K562 (cell line): ENCODE measurements at regions not wholly inside any gene's neighbourhood (a gene's known extent, or its start where the extent isn't known, plus 50 kb on each side); places are given as distances from the start of the nearest gene placed in this dataset.

Experiments used
- ATAC-seq: fragments of 200-7000 bp; cut with Tn5 transposase; 3 replicates; pipeline ENCODE4 v1.9.1; 2020; ENCODE audit warnings: moderate library complexity
- BruUV-seq: library from RNA; stranded (reverse); fragments of 400-500 nt; replicated peaks from 2 replicates; lab custom pipeline; 2021; lab: Mats Ljungman, UMichigan
- CTCF ChIA-PET: fragments of 300-600 bp; formaldehyde crosslinking; extraction: SDS; loops from one replicate; lab custom pipeline; 2021; ENCODE audit warnings: low intra/inter-chr PET ratio; lab: Yijun Ruan, JAX
- POLR2A ChIA-PET: fragments of 300-600, 350-650 bp; sonication (Branson Sonifier 250); formaldehyde crosslinking; extraction: SDS; loops from one replicate; lab custom pipeline; 2021; ENCODE audit warnings: antibody characterized with exemption, inconsistent platforms; lab: Yijun Ruan, JAX
- DNase-seq, 4 experiments: peaks; one replicate each; pipeline versions ENCODE4 v3.0.0 to v3.0.0-alpha.2; 2011 to 2018; ENCODE audit warnings: low spot score in 3 of 4, mixed read lengths in 3 of 4; ENCODE audit errors: extremely low read depth in 1 of 4
- FAIRE-seq: peaks from 2 replicates; lab custom pipeline; 2011; peaks lifted over from hg19 to GRCh38; lab: Jason Lieb, UNC
- H2AFZ ChIP-seq: 2 replicates; pipeline ENCODE4 v1.6.0; 2011; ENCODE audit warnings: low read depth, low read length, control low read depth, inconsistent platforms
- H3K27ac ChIP-seq: fragments of 200-600 bp; 3 replicates; pipeline ENCODE4 v1.8.0; 2011; ENCODE audit warnings: low read depth, mild to moderate bottlenecking, control low read depth, inconsistent platforms, low read length, moderate library complexity, mixed read lengths; ENCODE audit errors: extremely low read depth
- H3K27me3 ChIP-seq, 2 experiments: fragments of 300-600 bp in 1 of 2; 2 replicates in 1 of 2; 3 replicates in 1 of 2; pipeline versions ENCODE4 v1.6.0 to v1.8.0; 2011; ENCODE audit warnings: inconsistent platforms in 2 of 2, low read length in 2 of 2, mild to moderate bottlenecking in 1 of 2, mixed read lengths in 1 of 2, moderate library complexity in 1 of 2; ENCODE audit not compliant: control insufficient read depth in 2 of 2, insufficient read depth in 2 of 2
- H3K36me3 ChIP-seq: fragments of 300-600 bp; 3 replicates; pipeline ENCODE4 v1.8.0; 2011; ENCODE audit warnings: mild to moderate bottlenecking, low read length, inconsistent platforms; ENCODE audit not compliant: control insufficient read depth, insufficient read depth
- H3K4me1 ChIP-seq, 2 experiments: fragments of 200-600 bp in 1 of 2; replicated peaks in 1 of 2; 2 replicates in 1 of 2; 3 replicates in 1 of 2; pipeline versions ENCODE4 v1.5.1 to v1.8.0; 2011; ENCODE audit warnings: inconsistent platforms in 2 of 2, low read length in 2 of 2, mild to moderate bottlenecking in 1 of 2, mixed read lengths in 1 of 2, moderate library complexity in 1 of 2; ENCODE audit not compliant: control insufficient read depth in 2 of 2, insufficient read depth in 2 of 2
- H3K4me2 ChIP-seq: 2 replicates; pipeline ENCODE4 v1.6.1; 2011; ENCODE audit warnings: low read length, control low read depth, inconsistent platforms, mixed read lengths; ENCODE audit not compliant: insufficient read depth
- H3K4me3 ChIP-seq: fragments of 200-600 bp; sonication (generic), shearing (Covaris generic); 2 replicates; pipeline ENCODE4 v1.5.1; 2016; ENCODE audit warnings: control low read depth, inconsistent platforms
- H3K79me2 ChIP-seq: fragments of 200-600 bp; 3 replicates; pipeline ENCODE4 v1.8.0; 2011; ENCODE audit warnings: low read length, inconsistent platforms; ENCODE audit not compliant: control insufficient read depth, insufficient read depth
- H3K9ac ChIP-seq, 2 experiments: 2 replicates each; pipeline versions ENCODE4 v1.6.0 to v1.6.1; 2011; ENCODE audit warnings: low read depth in 2 of 2, low read length in 2 of 2, control low read depth in 1 of 2, inconsistent platforms in 1 of 2, mild to moderate bottlenecking in 1 of 2, mixed read lengths in 1 of 2; ENCODE audit not compliant: insufficient read depth in 1 of 2
- H3K9me1 ChIP-seq: one replicate; pipeline ENCODE4 v1.6.0; 2011; ENCODE audit warnings: inconsistent platforms, mild to moderate bottlenecking, low read length, moderate library complexity; ENCODE audit not compliant: control insufficient read depth, insufficient read depth
- H3K9me3 ChIP-seq: replicated peaks from 2 replicates; pipeline ENCODE4 v1.5.1; 2011; ENCODE audit warnings: low read depth, low read length, inconsistent platforms; ENCODE audit not compliant: control insufficient read depth, insufficient read depth
- H4K20me1 ChIP-seq: replicated peaks from 2 replicates; pipeline ENCODE4 v1.6.1; 2011; ENCODE audit warnings: low read length, inconsistent platforms, mixed read lengths; ENCODE audit not compliant: control insufficient read depth, insufficient read depth
- ATF3 ChIP-seq, 2 experiments: fragments of 450-650 bp in 1 of 2; sonication (generic) in 1 of 2; formaldehyde crosslinking in 1 of 2; IDR thresholded peaks in 1 of 2; conservative IDR thresholded peaks in 1 of 2; 2 replicates each; pipeline versions ENCODE4 v1.6.1 to v1.8.1; 2016 to 2023; ENCODE audit warnings: mild to moderate bottlenecking in 2 of 2, moderate library complexity in 2 of 2, inconsistent platforms in 1 of 2, missing genetic modification reagents in 1 of 2
- BRD4 ChIP-seq: fragments of 200-600 bp; sonication (generic); IDR thresholded peaks from 2 replicates; pipeline ENCODE4 v1.6.1; 2017; ENCODE audit warnings: inconsistent platforms
- CBX5 ChIP-seq: IDR thresholded peaks from 2 replicates; pipeline ENCODE4 v1.6.1; 2014; ENCODE audit warnings: low read depth, borderline replicate concordance
- CCAR2 ChIP-seq: fragments of 200-400 bp; formaldehyde crosslinking; IDR thresholded peaks from 2 replicates; pipeline ENCODE4 v1.6.1; 2017; ENCODE audit warnings: mild to moderate bottlenecking, low read depth, low read length
- HINFP ChIP-seq: fragments of 450-650 bp; conservative IDR thresholded peaks from 2 replicates; pipeline ENCODE4 v1.6.1; 2016; ENCODE audit warnings: missing genetic modification characterization, low read depth, mild to moderate bottlenecking, control low read depth, missing compliant biosample characterization
- KAT8 ChIP-seq: fragments of 450-650 bp; IDR thresholded peaks from 2 replicates; pipeline ENCODE4 v1.6.1; 2016; ENCODE audit warnings: low read depth, mild to moderate bottlenecking
- PBX2 ChIP-seq, 2 experiments: IDR thresholded peaks in 1 of 2; conservative IDR thresholded peaks in 1 of 2; 2 replicates each; pipeline ENCODE4 v1.6.1; 2016; ENCODE audit warnings: low read depth in 2 of 2, mild to moderate bottlenecking in 1 of 2, missing compliant biosample characterization in 1 of 2, missing genetic modification characterization in 1 of 2, moderate library complexity in 1 of 2
- STAT5A ChIP-seq: IDR thresholded peaks from 2 replicates; pipeline ENCODE4 v1.6.1; 2012; ENCODE audit warnings: low read length, inconsistent platforms, borderline replicate concordance
- TAF1 ChIP-seq: IDR thresholded peaks from 2 replicates; pipeline ENCODE4 v1.6.1; 2011; ENCODE audit warnings: mild to moderate bottlenecking, low read length, moderate library complexity; ENCODE audit not compliant: insufficient read depth, control insufficient read depth, severe bottlenecking; ENCODE audit errors: extremely low read depth
- TAL1 ChIP-seq: fragments of 450-650 bp; IDR thresholded peaks from 2 replicates; pipeline ENCODE4 v1.6.1; 2016; ENCODE audit warnings: mild to moderate bottlenecking
- WGBS: fragments of 100-300 bp; shearing (Covaris generic); methylation state at CpG from one replicate; pipeline ENCODE4 v1.1.6; 2016; ENCODE audit warnings: low coverage, mixed read lengths; ENCODE audit not compliant: insufficient coverage; ENCODE audit errors: missing lambda C conversion rate; 5-methylcytosine and 5-hydroxymethylcytosine counted together
- in situ Hi-C: fragments of 300-500 bp; cut with MboI; formaldehyde crosslinking; loops from 4 replicates; pipeline ENCODE4 v1.15.0; 2018; ENCODE audit warnings: inconsistent platforms, mixed read lengths
- intact Hi-C: fragments of 100-400 bp; cut with micrococcal nuclease; formaldehyde crosslinking; loops from 2 replicates; pipeline ENCODE4 v1.14.2; 2022

- TF ChIP-seq HINFP (no peak), BRD4 (no peak), TAF1 (no peak)
These were observed 58.5 kb upstream of the TTC34 start (continued) for GRCh38 chr1:2859881-2860430.

GRCh38 chr1:2860476-2861142, 59.1 kb upstream of the TTC34 start:
- TF ChIP-seq TAL1: no peak
- TF ChIP-seq TAF1: no peak
- no peak for TF ChIP-seq ATF3 (IDR thresholded peaks at IDR 0.05)
- no peak for TF ChIP-seq ATF3 (CRISPR knock-in tag; conservative IDR thresholded peaks at IDR 0.05)
- TF ChIP-seq KAT8: no peak
- TF ChIP-seq CBX5: no peak
- TF ChIP-seq PBX2 (CRISPR knock-in tag; IDR thresholded peaks at IDR 0.05; ENCODE audit: low read depth): no peak
- no peak for TF ChIP-seq PBX2 (tag; conservative IDR thresholded peaks at IDR 0.05; ENCODE audit: low read depth)
- no peak for TF ChIP-seq STAT5A
- no peak for TF ChIP-seq CCAR2
- TF ChIP-seq, all 486 proteins: peak for 0
- no peaks in the 10 kb centered on the region for H3K79me2 ChIP-seq
- CTCF ChIA-PET: no interaction called here
- H3K4me2 ChIP-seq: no peak overlapping the region
- under 1% methylated on average over 30 of the region's 30 CpGs for WGBS
- H2AFZ ChIP-seq: no peak overlapping the region
- intact Hi-C loops: no loop called here
- H3K4me1 ChIP-seq: no peaks in the 10 kb centered on the region; a peak in 1 of 5 replicates
- no peak for ATAC-seq
- DNase-seq: no peak
- no peak overlapping the region for H3K9ac ChIP-seq
- H3K9me3 ChIP-seq: no peaks in the 10 kb centered on the region
- no peaks in the 10 kb centered on the region for H3K36me3 ChIP-seq
- H3K9me1 ChIP-seq: no peaks in the 10 kb centered on the region
- H3K27ac ChIP-seq: no peak overlapping the region
- POLR2A ChIA-PET: no interaction called here
- peaks cover 0 to 17% of the 10 kb centered on the region in 2 experiments; a peak in 3 of 5 replicates for H3K27me3 ChIP-seq
- no peak overlapping the region for H3K4me3 ChIP-seq
- no TSS peak for BruUV-seq
- in situ Hi-C loops: no loop called here
- H4K20me1 ChIP-seq: no peaks in the 10 kb centered on the region
- no peak for FAIRE-seq
